NT2/D1 (cell line): ENCODE measurements at regions not wholly inside any gene's neighbourhood (a gene's known extent, or its start where the extent isn't known, plus 50 kb on each side); places are given as distances from the start of the nearest gene placed in this dataset.

Experiments used
- SUZ12 ChIP-seq: IDR thresholded peaks from 2 replicates; pipeline ENCODE4 v1.6.1; 2011; ENCODE audit not compliant: insufficient read length, insufficient read depth; ENCODE audit errors: extremely low read depth
- YY1 ChIP-seq: IDR thresholded peaks from 2 replicates; pipeline ENCODE4 v1.6.1; 2011; ENCODE audit not compliant: insufficient read length, insufficient read depth

DNA sequence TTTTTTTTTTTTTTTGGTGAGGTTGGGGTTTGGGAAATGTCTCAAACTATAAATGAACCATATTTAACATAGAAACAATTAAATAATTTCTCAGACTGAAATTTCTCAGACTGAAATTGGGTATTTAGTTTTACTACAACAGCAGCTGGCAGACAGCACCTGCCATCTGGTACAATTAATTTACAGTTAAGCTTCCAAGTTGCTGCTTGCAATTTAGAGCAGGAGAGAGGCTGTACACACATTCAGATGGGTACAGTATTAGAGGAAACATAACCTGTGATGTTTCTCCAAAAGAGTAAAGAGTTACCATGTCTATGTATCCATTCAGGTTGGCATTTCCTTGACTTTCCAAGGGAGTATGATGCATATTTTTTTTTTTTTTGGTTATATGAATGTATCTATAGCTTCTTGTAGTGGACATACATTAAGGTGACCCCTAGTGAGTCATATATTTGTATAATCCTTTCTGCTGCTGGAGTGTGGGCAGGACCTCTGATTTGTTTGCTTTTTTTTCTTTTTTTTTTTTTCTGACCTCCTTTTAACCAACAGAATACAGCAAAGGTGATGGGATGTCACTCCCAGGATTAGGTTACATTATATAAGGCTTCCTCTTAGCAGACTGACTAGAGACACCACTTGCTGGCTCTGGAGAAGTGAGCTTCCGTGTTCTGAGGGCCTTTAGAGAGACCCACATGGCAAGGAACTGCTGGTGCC lies 201.7 kb downstream of the PTH2R start:
- TF ChIP-seq YY1 (no peak), SUZ12 (no peak)
